ENCODE measurements at regions not wholly inside any gene's neighbourhood (a gene's known extent, or its start where the extent isn't known, plus 50 kb on each side); places are given as distances from the start of the nearest gene placed in this dataset.

DNA sequence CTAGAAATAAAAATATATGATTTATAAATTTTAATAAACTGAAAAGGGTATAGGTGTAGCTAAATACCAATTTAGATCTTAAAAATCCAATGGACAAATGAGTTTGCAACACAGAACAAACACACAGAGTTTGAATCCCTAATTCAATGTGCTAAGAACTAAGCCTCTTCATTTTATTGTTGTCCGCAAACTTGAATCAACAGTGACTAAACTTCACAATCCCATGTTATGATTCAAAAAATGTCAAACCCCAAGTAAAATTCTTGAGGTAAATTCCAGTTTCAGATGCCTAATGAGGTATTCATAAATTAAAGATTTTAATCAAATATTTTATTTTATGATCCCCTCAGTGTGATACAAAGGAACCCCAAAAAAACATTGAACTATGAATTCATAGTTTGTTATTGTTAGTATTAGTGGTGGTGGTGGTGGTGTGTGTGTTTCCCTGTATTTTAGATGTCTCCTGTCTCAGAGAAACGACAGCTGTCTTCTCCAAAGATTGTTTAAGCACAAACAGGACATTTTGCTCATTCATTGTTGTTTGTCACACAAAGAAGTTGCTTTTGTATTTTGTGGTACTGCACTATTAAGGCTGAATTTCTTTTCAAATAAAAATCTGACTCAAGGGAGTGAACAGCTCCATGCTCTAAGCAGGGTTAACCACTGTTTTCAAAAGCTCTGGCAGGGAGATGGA, 259.8 kb downstream of the OSR1 start:
- no peak for DNase-seq

DNA sequence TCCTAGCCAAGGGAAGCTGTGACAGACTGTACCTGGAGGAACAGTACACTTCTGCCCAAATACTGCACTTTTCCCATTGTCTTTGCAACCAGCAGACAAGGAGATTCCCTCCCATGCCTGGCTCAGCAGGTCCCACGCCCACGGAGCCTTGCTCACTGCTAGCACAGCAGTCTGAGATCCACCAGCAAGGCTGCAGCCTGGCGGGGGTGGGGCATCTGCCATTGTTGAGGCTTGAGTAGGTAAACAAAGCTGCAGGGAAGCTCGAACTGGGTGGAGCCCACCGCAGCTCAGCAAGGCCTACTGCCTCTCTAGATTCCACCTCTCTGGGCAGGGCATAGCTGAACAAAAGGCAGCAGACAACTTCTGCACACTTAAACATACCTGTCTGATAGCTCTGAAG, 268.9 kb downstream of the OSR1 start:
- DNase-seq: peak; percentile 46 to 53

DNA sequence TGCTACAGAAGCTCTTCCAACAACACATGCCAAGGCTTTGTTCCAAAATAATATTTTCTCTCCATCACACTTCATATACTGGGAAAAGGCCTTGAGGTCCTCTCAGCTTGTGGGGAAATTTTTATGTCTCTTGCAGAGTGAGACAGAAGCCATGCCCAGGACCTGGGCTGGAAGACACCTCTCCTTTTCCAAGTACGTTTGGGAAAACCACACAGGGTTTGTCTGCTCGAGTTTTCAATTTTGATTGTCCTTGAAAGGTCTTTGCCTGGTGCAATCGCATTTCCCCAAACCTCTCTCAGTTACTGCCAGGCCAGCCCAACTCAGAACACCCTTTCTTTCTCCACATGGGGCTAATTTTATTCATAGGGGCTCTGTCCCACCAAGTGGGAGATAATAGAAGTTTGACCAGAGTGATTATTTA, 272.2 kb downstream of the OSR1 start:
- DNase-seq: no peak

DNA sequence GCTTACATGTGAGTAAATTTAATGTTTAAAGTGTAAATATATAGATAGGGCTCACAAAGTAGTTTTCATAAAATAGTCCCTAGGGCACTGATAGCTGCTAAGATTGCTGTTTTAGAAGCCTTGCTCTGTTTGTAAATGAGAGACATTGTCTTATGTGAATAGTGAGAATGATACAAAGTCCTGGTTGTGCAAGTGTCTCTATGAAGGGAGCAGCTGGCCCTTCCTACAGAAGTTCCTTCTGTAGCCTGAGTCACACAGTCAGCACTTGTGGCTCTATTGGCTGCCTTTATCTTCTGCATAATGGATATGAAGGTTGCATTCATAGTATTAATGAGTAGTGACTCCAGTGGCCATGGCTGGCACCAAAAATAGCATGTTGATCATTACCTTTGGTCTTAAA, 279.7 kb downstream of the OSR1 start:
- DNase-seq: no peak

DNA sequence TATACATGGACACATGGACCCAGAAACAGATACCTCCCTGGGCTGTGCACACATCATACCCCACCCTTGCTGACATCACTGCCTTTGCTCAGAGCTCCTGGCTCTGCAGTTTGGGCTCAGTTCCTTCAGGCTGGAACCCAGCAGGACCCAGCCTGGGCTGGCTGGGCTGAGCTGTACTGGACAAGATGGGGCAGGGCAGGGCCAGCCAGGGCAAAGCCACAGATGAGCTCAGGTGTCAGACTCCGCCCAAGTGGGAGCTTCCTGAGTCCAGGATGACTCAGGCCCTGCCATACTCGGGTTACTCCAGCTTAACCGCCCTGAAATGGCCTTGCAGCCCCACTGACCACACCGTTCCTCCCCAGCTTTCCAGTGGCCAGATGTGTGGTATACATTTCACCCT, 284.9 kb downstream of the OSR1 start:
- DNase-seq: no peak

DNA sequence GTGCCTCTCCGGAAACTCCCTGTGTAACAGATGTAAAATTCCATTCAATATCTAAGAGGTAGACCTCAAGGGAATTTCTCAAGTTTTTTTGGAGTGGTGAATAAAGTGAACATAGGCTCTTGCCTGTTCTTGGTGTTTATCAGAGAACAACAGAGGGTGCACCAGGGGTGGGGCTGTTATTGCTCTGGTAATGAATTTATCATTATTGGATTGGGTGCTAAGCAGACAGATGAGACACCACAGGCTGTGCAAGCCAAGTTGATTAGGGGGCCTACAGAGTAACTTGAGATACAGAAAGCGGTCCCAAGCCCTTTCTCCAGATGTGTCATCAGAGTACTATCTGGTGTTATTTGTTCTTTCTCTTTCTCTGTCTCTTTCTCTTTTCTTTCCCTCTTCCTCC, 286.3 kb downstream of the OSR1 start:
- no peak for DNase-seq

DNA sequence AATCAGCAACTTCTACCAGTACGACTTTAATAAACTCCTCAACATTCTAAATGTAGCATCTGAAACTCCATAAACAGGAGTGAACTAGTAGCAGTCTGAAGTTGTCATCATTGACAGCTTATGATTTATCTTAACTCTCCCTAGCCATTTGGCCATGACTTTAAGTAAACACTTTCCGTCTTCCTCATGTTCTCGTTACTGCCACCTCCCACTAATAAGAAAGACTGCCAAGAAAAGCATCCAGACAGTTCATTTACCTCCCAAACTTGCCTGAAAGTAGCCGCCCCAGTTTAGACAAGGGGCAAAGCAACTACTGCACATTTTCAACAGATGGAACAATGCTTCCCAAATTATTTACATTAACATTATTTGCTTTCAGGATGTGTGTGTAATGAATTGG, 287.5 kb downstream of the OSR1 start:
- DNase-seq: no peak

DNA sequence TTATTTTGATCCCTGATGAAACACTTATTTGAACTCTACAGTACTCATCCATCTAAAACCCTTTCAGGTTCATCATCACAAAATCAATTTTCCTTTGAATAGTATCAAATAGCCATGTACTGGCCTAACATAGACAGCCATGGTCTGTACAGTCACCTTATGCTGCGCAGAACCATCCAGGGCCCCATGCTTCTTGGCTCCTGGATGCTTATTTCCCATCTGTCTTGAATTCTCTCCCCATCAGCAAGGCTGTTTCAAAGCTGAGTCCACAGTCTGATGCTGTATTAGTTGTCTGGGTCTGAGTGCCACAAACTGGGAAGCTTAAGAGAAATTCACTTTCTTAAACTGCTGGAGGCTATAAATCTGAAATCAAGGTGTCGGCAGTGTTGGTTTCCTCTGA, 290.2 kb downstream of the OSR1 start:
- DNase-seq: no peak

DNA sequence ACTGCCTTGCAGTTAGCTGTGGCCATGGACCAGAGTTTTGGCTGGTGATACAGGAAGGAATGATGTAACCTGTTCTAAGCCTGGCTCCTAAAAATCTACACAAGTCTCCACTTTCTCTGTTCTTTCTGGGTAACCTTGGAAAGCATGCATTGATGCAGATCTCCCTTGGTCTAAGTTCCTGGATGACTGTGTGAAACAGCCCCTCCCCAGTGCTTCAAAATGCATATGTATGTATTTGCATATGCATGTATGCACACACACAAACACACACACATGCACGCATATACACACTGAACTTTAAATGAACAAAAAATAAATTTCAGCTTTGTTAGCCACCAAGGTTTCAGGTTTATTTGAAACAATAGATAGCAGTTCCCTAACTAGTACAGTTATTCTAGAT, 296.1 kb downstream of the OSR1 start:
- no peak for DNase-seq

DNA sequence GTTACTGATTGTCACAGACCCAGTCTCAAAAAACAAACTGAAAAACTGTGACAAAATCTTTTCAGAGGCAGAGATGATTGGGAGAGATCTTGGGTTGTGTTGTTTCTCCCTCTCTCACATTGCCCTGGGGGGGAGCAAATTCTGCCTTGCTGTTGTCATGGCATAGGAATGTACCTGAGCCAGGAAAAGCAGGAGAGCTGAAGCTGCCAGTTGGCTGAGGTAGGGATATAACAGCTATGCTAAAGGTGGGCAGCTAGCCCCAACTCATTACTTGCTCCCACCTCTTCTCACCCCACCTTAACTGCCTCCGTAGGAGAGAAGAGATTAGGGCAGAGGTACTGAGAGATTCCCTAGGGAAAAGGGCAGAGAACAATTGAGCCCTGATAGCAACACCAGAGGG, 299.3 kb downstream of the OSR1 start:
- DNase-seq: no peak

DNA sequence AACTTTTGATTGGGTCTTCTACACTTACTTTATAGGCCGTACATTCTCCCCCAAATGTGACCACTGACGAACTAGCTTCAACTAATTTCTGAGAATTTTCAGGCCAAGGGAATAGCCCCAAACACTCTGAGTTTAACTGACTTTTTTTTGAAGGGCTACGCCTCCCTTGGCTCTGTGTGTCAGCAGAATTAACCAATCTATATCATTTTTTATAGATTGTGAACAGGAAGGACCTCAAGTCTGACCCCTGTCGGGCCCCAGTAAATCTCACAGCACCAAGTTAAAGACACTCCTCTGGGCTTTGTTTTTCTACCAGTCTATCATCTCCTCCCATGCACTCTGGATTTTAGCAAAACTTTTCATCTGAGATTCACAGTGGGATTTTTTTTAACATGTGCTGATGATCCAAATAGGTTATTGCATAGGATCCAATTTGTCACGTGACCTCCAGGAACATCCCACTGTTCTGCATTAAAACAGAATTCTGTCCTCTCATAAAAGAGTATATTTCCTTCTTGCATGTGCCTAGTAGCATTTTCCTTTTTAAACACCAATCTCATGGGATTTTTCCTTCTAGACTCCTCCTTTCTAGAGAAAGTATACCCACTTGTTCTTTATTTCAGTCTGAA, 307.1 kb downstream of the OSR1 start:
- DNase-seq: no peak

DNA sequence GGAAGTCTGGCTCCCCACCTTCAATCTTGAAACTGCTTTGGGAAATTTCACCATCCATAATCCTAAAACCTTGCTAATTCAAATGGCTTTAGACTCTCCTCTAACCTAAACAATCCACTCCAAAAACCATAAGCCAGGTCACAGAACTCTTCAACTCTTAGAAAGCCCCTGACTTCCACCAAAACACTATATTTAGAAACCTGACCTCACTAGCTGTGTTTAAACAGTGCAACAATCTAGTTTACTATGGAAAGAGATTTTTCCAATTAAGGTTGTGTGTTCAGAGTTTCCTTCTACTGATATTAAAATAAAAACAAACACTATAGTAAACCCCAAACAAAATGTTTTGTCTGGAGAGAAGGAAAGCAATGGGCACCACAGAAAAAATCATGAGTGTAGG, 308.1 kb downstream of the OSR1 start:
- DNase-seq: no peak

DNA sequence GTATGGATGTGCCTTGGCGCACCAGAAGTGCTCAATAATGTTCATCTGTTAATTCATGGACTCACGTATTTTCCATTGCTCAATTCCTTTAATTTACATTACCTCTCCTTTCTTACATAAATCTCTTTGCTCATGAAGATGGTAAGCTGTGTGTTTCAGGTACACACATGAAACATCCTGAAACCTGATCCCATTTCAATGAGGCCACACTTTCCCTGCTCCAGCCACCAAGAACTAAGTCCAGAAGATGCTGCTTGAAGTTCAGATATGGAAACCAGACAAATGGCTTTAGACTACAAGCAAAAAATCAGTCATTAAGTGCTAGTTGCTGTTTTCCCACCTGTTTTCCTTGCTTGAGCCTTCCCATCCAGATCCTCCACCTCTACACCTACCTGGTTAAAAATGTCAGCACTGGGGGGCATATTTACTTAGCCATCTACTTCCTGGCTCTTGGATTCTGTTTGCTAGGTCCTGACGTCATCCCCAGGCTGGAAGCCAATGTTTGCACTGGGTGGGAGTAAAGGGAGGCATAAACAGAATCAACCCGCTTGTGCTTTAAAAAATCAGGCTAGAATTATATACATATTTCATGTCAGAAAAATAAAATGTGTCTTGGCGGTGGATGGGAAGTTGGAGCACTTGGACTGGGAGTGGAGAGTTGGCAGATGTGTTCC, 309.7 kb downstream of the OSR1 start:
- DNase-seq: peak; percentile 80 to 86

DNA sequence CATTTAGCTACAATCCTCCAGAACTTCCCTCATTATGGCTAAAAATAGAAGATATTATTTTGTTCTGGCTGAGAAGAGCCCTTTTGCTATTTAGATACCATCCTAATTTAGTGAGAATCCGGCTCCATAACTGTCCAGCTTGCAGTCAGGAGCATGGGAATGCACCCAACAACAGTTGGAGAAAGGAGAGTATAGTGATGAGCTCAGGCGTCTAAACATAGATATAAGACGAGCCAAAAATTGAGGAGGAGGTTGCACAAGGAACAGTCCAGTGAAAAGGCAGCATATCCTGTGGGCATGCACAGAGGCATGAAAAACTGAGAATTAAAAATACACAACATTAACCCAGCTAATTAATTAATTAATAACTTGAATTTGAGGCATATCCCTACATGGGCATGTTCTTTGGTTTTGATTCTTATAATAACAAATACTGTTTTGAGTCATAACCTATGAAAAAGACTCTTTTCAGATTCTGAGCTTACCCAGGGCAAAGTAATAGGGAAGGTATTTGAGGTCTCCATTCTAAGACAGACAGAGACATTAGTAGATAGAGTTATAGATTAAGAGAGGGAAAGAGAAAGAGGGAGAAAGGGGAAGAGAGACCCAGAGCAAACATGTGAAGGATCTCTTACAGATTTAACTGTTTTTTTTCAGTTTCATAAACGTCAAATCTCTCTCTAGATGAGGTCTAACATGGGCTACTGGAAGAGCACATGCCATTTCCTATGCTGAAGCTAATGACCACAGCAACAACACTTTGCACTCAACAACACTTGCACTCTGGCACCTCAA, 311.2 kb downstream of the OSR1 start:
- no peak for DNase-seq

DNA sequence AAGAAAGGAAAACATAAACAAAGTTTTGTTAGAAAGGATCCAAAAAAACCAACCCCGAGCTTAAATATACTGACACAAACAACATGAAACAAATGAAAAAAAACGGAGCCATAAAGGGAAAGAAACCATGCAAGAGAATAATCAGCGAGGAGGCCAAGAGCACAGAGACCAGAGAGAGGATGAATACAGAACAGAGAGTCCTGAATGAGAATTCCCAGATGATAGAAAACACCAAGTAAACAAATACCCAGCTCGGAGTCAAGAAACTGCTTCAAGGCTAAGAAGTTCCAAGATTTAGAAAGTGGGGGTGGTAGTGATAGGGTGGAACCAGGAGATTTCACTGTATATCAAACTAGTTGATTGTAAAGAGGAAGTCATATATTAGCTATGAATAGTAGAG, 313.3 kb downstream of the OSR1 start:
- no peak for DNase-seq

DNA sequence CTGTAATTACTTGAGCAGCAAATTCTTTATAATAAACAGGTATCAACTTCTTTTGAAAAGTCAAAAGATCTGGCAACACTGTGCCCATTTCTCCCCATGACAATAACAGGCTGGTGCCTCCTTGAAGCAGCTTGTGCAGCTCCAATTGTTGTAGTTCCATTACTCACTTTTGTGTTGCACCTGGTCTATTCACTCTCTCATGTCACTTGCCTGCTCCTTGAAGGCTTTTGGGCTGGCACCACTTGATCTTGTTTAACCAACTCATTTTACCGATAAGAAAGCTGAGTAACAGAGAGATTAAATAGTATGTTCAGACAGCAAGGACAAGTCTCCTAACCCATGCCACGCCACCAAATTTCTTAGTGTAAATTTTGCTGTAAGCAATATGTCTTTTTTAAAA, 314.5 kb downstream of the OSR1 start:
- DNase-seq: no peak

DNA sequence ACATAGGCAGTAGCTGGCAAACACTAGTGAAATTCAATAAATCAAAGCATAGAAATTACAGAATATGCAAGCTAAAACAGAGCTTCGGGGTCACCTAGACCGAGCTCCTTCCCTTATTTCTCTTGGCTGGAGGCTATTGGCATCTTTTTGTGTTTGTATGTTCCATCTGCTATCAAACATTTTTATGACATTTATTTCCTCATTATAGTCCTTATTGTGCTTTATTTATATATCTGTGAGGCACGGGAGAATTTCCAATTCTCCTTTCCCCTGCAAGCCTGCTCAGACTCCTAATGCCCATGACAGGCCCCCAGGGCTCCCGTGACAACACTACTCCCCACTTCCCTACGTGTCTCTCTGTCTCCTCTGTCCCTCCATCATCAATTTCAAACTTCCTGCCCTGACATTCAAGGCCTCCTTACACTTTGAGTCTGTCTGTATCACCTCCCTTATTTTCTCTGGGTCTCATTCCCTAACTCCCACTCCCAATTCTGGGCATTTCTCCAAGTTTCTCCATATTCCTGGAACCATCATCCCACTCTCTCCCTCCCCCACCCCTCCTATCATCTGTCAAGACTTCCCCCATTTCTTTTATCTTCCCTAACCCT, 316.9 kb downstream of the OSR1 start:
- DNase-seq: no peak

DNA sequence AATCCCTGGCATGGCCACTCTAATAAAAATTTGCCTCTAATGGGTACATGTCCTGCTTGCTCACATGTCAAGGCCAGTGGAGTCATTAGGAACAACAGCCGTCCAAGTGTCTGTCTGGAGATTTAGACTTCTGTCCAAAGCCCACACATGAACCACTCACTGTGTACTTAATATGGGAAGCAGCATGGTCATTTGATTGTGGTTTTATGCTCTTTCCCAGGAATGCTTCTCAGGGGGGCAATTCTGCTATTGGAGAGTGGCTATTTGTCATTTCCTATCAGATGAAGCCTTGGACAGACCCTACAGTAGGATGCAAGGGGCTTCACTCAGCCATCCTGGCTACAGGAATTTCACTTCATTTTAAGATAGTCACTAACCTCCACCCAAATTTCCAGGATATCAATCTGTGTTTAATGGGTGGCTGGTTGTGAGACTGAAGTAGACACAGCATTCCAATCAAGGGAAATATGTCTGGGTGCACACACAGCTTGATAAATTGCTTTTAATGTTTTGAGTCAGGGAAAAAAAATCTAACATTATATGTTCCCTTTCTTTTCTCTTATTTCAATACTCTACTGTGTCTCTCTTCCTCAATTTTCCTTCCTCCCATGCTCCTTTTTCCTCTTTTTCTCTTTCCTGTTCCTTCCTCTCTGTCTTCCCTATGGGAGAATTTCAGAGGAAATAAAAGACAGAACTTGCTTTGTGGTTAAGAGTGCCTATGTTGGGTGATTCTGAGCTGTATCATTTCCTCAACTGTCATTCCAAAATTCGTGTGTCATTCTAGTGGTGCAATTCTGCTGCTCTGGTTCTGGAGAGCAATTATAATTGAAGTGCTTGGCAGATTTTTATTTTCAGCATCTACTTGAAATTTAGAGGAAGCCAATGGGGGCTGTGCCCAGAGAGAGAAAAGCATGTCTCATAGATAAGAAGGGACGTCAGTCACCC, 320.1 kb downstream of the OSR1 start:
- DNase-seq: no peak

DNA sequence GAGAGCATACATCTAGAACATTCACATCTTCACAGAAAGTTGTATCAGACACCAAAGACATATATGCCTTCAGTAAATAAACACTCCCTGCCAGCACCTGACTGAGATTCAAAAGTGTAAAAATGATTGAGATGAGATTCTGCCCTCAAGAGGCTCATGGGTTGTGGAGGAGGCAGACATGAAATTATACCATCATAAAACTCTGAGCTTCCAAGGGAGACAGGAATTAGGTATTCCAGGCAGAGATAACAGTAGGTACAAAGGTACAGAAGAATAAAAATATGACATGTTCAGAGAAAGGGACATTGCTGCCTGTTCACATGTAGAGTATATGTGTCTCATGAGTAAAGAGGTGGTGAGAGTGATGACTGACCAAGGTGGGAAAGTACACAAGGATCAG, 322.3 kb downstream of the OSR1 start:
- DNase-seq: no peak

DNA sequence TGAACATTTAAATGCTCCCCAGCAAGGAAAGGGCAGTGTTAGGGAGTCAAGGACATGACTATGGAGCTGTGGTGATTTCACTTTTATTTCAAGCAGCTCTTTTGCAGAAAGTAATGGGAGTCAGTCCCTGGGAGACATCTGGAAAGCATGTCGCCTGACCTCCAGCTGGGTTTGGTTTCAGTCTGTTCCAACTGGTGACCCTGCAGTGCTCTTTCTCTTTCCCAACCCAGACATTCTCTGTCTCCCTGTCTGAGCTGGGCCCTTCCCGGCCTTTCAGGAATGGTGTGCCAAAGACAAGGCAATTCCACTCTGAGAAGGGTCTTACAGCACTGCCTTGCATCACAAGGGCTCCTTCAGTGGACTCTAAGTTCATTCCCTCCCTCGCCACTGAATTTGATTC, 323.2 kb downstream of the OSR1 start:
- DNase-seq: no peak

DNA sequence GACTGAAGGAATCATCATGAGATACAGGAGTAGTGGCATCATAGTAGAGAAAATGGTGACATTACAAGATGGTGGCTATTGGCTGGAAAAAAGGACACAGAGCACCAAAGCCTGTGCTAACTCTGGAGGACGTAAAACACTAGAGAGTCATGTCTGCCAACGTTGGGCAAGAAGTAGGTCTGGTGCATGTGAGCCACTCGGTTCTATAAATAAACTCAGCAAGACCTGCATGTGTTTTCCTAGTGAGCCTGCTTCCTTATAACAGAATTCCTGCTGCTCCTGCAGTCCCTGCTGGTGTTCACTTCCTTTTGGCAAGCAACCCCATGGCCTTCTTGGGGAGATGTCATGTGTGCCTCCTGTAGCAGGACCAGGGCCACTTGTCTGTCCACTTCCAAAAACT, 325.2 kb downstream of the OSR1 start:
- DNase-seq: no peak

DNA sequence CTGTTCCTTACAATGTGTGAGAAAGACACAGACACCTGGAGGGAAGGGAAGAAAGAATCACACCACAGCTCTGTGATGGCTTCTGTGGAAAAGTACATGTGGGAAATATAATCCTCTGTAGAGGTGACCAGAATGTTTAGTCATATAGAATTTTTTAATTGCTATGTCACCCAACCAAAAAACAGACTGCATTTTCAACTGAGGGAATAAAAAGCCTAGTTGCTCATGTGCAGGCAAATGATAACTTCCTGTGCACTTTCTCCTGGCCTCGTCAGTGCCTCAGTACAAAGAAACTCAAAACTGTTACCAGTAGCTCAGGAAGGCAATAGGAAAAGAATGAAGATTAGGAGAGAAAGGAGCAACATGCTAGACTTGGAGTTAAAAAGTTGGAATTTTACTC, 326.8 kb downstream of the OSR1 start:
- DNase-seq: no peak

All from SHP77 (cell line).